ENCODE measurements at regions not wholly inside any gene's neighbourhood (a gene's known extent, or its start where the extent isn't known, plus 50 kb on each side); places are given as distances from the start of the nearest gene placed in this dataset.

DNA sequence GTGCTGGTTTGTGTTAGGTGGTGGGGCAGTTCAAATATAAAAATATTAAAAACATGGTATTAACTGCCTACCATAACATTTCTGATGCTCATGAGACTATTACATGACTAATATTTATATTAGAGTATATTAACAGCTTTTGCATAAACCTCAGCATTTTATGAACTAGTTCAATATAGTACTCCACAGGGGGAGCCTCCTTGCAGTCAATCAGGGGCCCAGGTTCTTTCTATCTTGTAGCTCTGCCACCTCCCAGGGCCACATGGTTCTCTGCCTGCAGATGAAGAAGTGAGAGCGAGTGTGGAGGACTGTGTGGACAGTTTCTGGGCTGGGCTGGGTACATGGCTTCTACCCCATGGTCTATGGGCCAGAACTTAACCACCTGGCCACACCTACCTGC, 159.5 kb downstream of the RPS24 start:
- Histone ChIP-seq H2BK5ac (ENCODE audit: low read length) (no peak overlapping the region), H4K5ac (ENCODE audit: low read length) (no peak overlapping the region), H2BK120ac (ENCODE audit: low read depth, low read length) (no peak overlapping the region), H3K56ac (ENCODE audit: low read length) (no peak overlapping the region), H3K36me3 (ENCODE audit: control insufficient read depth, insufficient read depth, low read length) (no peaks in the 10 kb centered on the region), H3K27me3 (ENCODE audit: insufficient read depth, low read length, poor library complexity) (no peaks in the 10 kb centered on the region), H3K4me2 (ENCODE audit: low read length) (no peak overlapping the region), H3K79me2 (ENCODE audit: control insufficient read depth, insufficient read depth, low read length) (no peaks in the 10 kb centered on the region), H3K9ac (ENCODE audit: low read length) (no peak overlapping the region), H3K27ac (ENCODE audit: low read depth, low read length) (no peak overlapping the region), H2AK5ac (ENCODE audit: low read length) (no peak overlapping the region), H3K18ac (ENCODE audit: low read length) (no peak overlapping the region), H3K23ac (ENCODE audit: low read length) (no peak overlapping the region), H4K8ac (ENCODE audit: low read depth, low read length) (no peak overlapping the region), H3K4ac (ENCODE audit: low read depth, low read length) (no peak overlapping the region), H3K79me1 (ENCODE audit: low read length) (no peaks in the 10 kb centered on the region), H2BK15ac (replicated peaks; ENCODE audit: low read depth) (no peak overlapping the region), H3K4me1 (ENCODE audit: control insufficient read depth, low read depth, low read length) (peaks cover 8% of the 10 kb centered on the region), H3K4me3 (ENCODE audit: low read length) (no peak overlapping the region)
- WGBS (ENCODE audit: extremely low coverage, insufficient coverage, low lambda C conversion rate) = no CpG with 5 or more reads among the region's 1 CpG
- no peak for DNase-seq

DNA sequence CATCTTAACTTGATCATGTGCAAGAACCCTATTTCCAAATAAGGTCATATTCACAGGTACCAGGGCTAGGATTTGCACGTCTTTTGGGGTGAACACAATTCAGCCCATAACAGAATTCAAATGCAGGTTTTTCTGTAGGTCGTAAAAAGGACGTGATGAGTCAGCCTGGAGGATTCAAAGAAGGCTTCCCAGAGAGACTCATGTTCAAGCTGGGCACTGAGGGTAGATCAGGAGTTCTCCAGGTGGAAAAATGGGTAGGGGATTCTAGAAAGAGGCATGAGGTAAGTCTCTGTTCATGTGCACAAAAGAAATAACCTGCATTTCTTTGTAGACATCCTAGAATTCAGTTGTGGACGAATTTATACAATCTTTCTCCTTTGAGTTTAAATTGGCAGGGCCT, 160.4 kb downstream of the RPS24 start:
- no peak overlapping the region for H3K9ac ChIP-seq (ENCODE audit: low read length)
- H2BK15ac ChIP-seq (replicated peaks; ENCODE audit: low read depth) = no peak overlapping the region
- H3K4me3 ChIP-seq (ENCODE audit: low read length) = no peak overlapping the region
- H3K4ac ChIP-seq (ENCODE audit: low read depth, low read length) = no peak overlapping the region
- H4K8ac ChIP-seq (ENCODE audit: low read depth, low read length) = no peak overlapping the region
- H3K18ac ChIP-seq (ENCODE audit: low read length) = no peak overlapping the region
- DNase-seq = no peak
- H2AK5ac ChIP-seq (ENCODE audit: low read length) = no peak overlapping the region
- H2BK5ac ChIP-seq (ENCODE audit: low read length) = no peak overlapping the region
- H3K56ac ChIP-seq (ENCODE audit: low read length) = no peak overlapping the region
- no peaks in the 10 kb centered on the region for H3K79me2 ChIP-seq (ENCODE audit: control insufficient read depth, insufficient read depth, low read length)
- no peaks in the 10 kb centered on the region for H3K27me3 ChIP-seq (ENCODE audit: insufficient read depth, low read length, poor library complexity)
- no peaks in the 10 kb centered on the region for H3K79me1 ChIP-seq (ENCODE audit: low read length)
- H3K4me1 ChIP-seq (ENCODE audit: control insufficient read depth, low read depth, low read length) = peaks cover 8% of the 10 kb centered on the region
- no peak overlapping the region for H3K23ac ChIP-seq (ENCODE audit: low read length)
- H3K4me2 ChIP-seq (ENCODE audit: low read length) = no peak overlapping the region
- H2BK120ac ChIP-seq (ENCODE audit: low read depth, low read length) = no peak overlapping the region
- no peak overlapping the region for H4K5ac ChIP-seq (ENCODE audit: low read length)
- H3K27ac ChIP-seq (ENCODE audit: low read depth, low read length) = no peak overlapping the region
- H3K36me3 ChIP-seq (ENCODE audit: control insufficient read depth, insufficient read depth, low read length) = no peaks in the 10 kb centered on the region
- no CpG with 5 or more reads among the region's 4 CpGs for WGBS (ENCODE audit: extremely low coverage, insufficient coverage, low lambda C conversion rate)

GRCh38 chr10:78194539-78195402, 161.1 kb downstream of the RPS24 start:
- H3K4me3 ChIP-seq (ENCODE audit: low read length) = no peak overlapping the region
- H4K5ac ChIP-seq (ENCODE audit: low read length) = no peak overlapping the region
- H3K27me3 ChIP-seq (ENCODE audit: insufficient read depth, low read length, poor library complexity) = no peaks in the 10 kb centered on the region
- H4K8ac ChIP-seq (ENCODE audit: low read depth, low read length) = no peak overlapping the region
- H3K4ac ChIP-seq (ENCODE audit: low read depth, low read length) = no peak overlapping the region
- H3K79me2 ChIP-seq (ENCODE audit: control insufficient read depth, insufficient read depth, low read length) = no peaks in the 10 kb centered on the region
- DNase-seq = peak; percentile 70
- peaks cover 8% of the 10 kb centered on the region for H3K4me1 ChIP-seq (ENCODE audit: control insufficient read depth, low read depth, low read length)
- no peak overlapping the region for H3K4me2 ChIP-seq (ENCODE audit: low read length)
- H3K79me1 ChIP-seq (ENCODE audit: low read length) = no peaks in the 10 kb centered on the region
- no peak overlapping the region for H3K9ac ChIP-seq (ENCODE audit: low read length)
- no peak overlapping the region for H3K23ac ChIP-seq (ENCODE audit: low read length)
- H3K27ac ChIP-seq (ENCODE audit: low read depth, low read length) = peak overlapping the region; percentile 20
- H3K18ac ChIP-seq (ENCODE audit: low read length) = no peak overlapping the region
- H2BK120ac ChIP-seq (ENCODE audit: low read depth, low read length) = no peak overlapping the region
- H3K36me3 ChIP-seq (ENCODE audit: control insufficient read depth, insufficient read depth, low read length) = no peaks in the 10 kb centered on the region
- no peak overlapping the region for H2BK15ac ChIP-seq (replicated peaks; ENCODE audit: low read depth)
- H2BK5ac ChIP-seq (ENCODE audit: low read length) = peak overlapping the region; percentile 37
- no peak overlapping the region for H3K56ac ChIP-seq (ENCODE audit: low read length)
- no CpG with 5 or more reads among the region's 10 CpGs for WGBS (ENCODE audit: extremely low coverage, insufficient coverage, low lambda C conversion rate)
- H2AK5ac ChIP-seq (ENCODE audit: low read length) = no peak overlapping the region

DNA sequence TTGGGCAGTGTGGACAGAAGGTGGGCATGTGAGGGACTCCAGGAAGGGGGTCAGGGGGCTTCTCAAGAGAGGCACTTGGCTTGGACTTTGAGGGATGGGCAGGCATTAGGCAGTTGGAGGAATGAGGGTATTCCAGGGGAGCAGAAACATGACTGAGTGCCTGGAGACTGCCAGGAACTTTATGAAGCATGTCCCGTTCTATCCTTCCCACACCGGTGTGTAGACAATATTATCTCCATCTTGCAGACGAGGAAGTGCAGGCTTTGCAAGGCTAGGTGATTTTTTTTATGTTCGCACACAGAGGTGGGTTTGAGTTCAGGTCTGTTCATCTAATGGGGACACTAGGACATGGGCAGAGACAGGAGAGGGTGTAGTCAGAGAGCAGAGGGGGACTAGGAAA, 162.7 kb downstream of the RPS24 start:
- peaks cover 8% of the 10 kb centered on the region for H3K4me1 ChIP-seq (ENCODE audit: control insufficient read depth, low read depth, low read length)
- no peak overlapping the region for H3K56ac ChIP-seq (ENCODE audit: low read length)
- peak overlapping the region; percentile 34 for H2BK5ac ChIP-seq (ENCODE audit: low read length)
- no peak overlapping the region for H3K4me3 ChIP-seq (ENCODE audit: low read length)
- no peak overlapping the region for H3K4ac ChIP-seq (ENCODE audit: low read depth, low read length)
- no peaks in the 10 kb centered on the region for H3K79me1 ChIP-seq (ENCODE audit: low read length)
- H3K27me3 ChIP-seq (ENCODE audit: insufficient read depth, low read length, poor library complexity) = no peaks in the 10 kb centered on the region
- no peak overlapping the region for H3K18ac ChIP-seq (ENCODE audit: low read length)
- H3K36me3 ChIP-seq (ENCODE audit: control insufficient read depth, insufficient read depth, low read length) = no peaks in the 10 kb centered on the region
- H4K8ac ChIP-seq (ENCODE audit: low read depth, low read length) = no peak overlapping the region
- no peak overlapping the region for H3K27ac ChIP-seq (ENCODE audit: low read depth, low read length)
- no peaks in the 10 kb centered on the region for H3K79me2 ChIP-seq (ENCODE audit: control insufficient read depth, insufficient read depth, low read length)
- no peak overlapping the region for H4K5ac ChIP-seq (ENCODE audit: low read length)
- peak overlapping the region; percentile 39 for H2AK5ac ChIP-seq (ENCODE audit: low read length)
- H3K23ac ChIP-seq (ENCODE audit: low read length) = peak overlapping the region; percentile 68
- no peak overlapping the region for H2BK120ac ChIP-seq (ENCODE audit: low read depth, low read length)
- no peak overlapping the region for H3K4me2 ChIP-seq (ENCODE audit: low read length)
- H2BK15ac ChIP-seq (replicated peaks; ENCODE audit: low read depth) = no peak overlapping the region
- no CpG with 5 or more reads among the region's 4 CpGs for WGBS (ENCODE audit: extremely low coverage, insufficient coverage, low lambda C conversion rate)
- H3K9ac ChIP-seq (ENCODE audit: low read length) = no peak overlapping the region
- no peak for DNase-seq

DNA sequence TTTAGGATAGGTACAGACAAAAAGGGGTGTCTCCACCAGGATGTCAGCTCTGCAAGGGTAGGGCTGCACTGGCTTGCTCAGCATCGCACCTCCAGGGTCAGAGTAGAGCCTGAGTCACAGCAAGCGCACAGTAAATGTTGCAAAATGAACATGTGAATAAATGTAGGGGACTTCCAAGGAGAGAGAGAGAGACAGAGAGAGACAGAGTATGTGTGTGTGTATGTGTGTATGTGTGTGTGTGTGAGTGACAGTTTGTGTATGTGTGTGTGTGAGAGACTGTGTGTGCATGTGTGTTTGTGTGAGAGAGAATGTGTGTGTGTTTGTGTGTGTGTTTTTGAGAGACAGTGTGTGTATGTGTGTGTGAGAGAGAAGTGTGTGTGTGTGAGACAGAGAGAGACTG, 163.3 kb downstream of the RPS24 start:
- H4K5ac ChIP-seq (ENCODE audit: low read length) = no peak overlapping the region
- H3K56ac ChIP-seq (ENCODE audit: low read length) = no peak overlapping the region
- no peak for DNase-seq
- H4K8ac ChIP-seq (ENCODE audit: low read depth, low read length) = no peak overlapping the region
- WGBS (ENCODE audit: extremely low coverage, insufficient coverage, low lambda C conversion rate) = no CpG with 5 or more reads among the region's 2 CpGs
- no peaks in the 10 kb centered on the region for H3K79me1 ChIP-seq (ENCODE audit: low read length)
- no peak overlapping the region for H3K23ac ChIP-seq (ENCODE audit: low read length)
- no peaks in the 10 kb centered on the region for H3K27me3 ChIP-seq (ENCODE audit: insufficient read depth, low read length, poor library complexity)
- H2BK5ac ChIP-seq (ENCODE audit: low read length) = no peak overlapping the region
- no peaks in the 10 kb centered on the region for H3K79me2 ChIP-seq (ENCODE audit: control insufficient read depth, insufficient read depth, low read length)
- H3K4me2 ChIP-seq (ENCODE audit: low read length) = no peak overlapping the region
- H3K4me3 ChIP-seq (ENCODE audit: low read length) = no peak overlapping the region
- no peak overlapping the region for H3K4ac ChIP-seq (ENCODE audit: low read depth, low read length)
- H3K27ac ChIP-seq (ENCODE audit: low read depth, low read length) = no peak overlapping the region
- H3K9ac ChIP-seq (ENCODE audit: low read length) = no peak overlapping the region
- no peak overlapping the region for H2BK120ac ChIP-seq (ENCODE audit: low read depth, low read length)
- peaks cover 8% of the 10 kb centered on the region for H3K4me1 ChIP-seq (ENCODE audit: control insufficient read depth, low read depth, low read length)
- H3K36me3 ChIP-seq (ENCODE audit: control insufficient read depth, insufficient read depth, low read length) = no peaks in the 10 kb centered on the region
- H2BK15ac ChIP-seq (replicated peaks; ENCODE audit: low read depth) = no peak overlapping the region
- H2AK5ac ChIP-seq (ENCODE audit: low read length) = no peak overlapping the region
- no peak overlapping the region for H3K18ac ChIP-seq (ENCODE audit: low read length)

All from mesendoderm (in vitro differentiated cells).